ENCODE measurements at regions not wholly inside any gene's neighbourhood (a gene's known extent, or its start where the extent isn't known, plus 50 kb on each side); places are given as distances from the start of the nearest gene placed in this dataset.
"Not testable (repeated sequence)": the region's sequence is repeated elsewhere in the genome, so short reads cannot be mapped to it uniquely, and the experiment has no call there.

- POLR2A ChIA-PET: interaction anchor here (0.6 kb wide), 1 partner anchor 17 kb away, joined by 3 read pairs; no protein-coding TSS in a partner anchor
- Mint-ChIP-seq H3K27ac (no peak overlapping the region), H3K27me3 (no peaks in the 10 kb centered on the region), H3K36me3 (no peaks in the 10 kb centered on the region), H3K4me1 (no peaks in the 10 kb centered on the region), H3K9me3 (peaks cover under 1 to 18% (median 7%) of the 10 kb centered on the region in 11 donors), H3K4me3 (no peak overlapping the region)
- no peaks in the 10 kb centered on the region for H3K9me3 ChIP-seq (ENCODE audit: control insufficient read depth in 2 of 3, low read length in 3 of 3)
- H3K4me3 ChIP-seq (ENCODE audit: low read length): no peak overlapping the region
- H3K4me1 ChIP-seq (ENCODE audit: control insufficient read depth in 2 of 2, insufficient read depth in 2 of 2, low read length in 2 of 2): no peaks in the 10 kb centered on the region
- H3K27me3 ChIP-seq (ENCODE audit: control insufficient read depth in 2 of 2, insufficient read depth in 2 of 2, low read length in 2 of 2): no peaks in the 10 kb centered on the region
- H3K36me3 ChIP-seq (ENCODE audit: control insufficient read depth in 2 of 3, insufficient read depth in 3 of 3, low read length in 3 of 3): no peaks in the 10 kb centered on the region
- CTCF ChIA-PET: no interaction called here
- intact Hi-C loops (cut with micrococcal nuclease): no loop called here
- no peak overlapping the region for H3K27ac ChIP-seq (ENCODE audit: low read depth, low read length)
- DNase-seq (no peak), ATAC-seq (no peak)
Measured at GRCh38 chr6:78639111-78640110, 227.9 kb upstream of the IRAK1BP1 start.

GRCh38 chr6:78643976-78644375 lies 223.4 kb upstream of the IRAK1BP1 start:
- H3K4me3 ChIP-seq (ENCODE audit: low read length); ATAC-seq; H3K27me3 Mint-ChIP-seq; intact Hi-C loops (cut with micrococcal nuclease); H3K36me3 ChIP-seq (ENCODE audit: control insufficient read depth in 2 of 3, insufficient read depth in 3 of 3, low read length in 3 of 3); POLR2A ChIA-PET; H3K9me3 ChIP-seq (ENCODE audit: control insufficient read depth in 2 of 3, low read length in 3 of 3); H3K4me3 Mint-ChIP-seq; H3K27ac Mint-ChIP-seq; H3K27ac ChIP-seq (ENCODE audit: low read depth, low read length); H3K4me1 Mint-ChIP-seq; H3K36me3 Mint-ChIP-seq; H3K27me3 ChIP-seq (ENCODE audit: control insufficient read depth in 2 of 2, insufficient read depth in 2 of 2, low read length in 2 of 2); DNase-seq; H3K4me1 ChIP-seq (ENCODE audit: control insufficient read depth in 2 of 2, insufficient read depth in 2 of 2, low read length in 2 of 2); CTCF ChIA-PET: not testable (repeated sequence)
- H3K9me3 Mint-ChIP-seq: peaks cover 3 to 28% (median 12%) of the 10 kb centered on the region in 11 donors

GRCh38 chr6:78646542-78647415 lies 220.6 kb upstream of the IRAK1BP1 start:
- intact Hi-C loops (cut with micrococcal nuclease); H3K4me3 ChIP-seq (ENCODE audit: low read length); H3K27me3 ChIP-seq (ENCODE audit: control insufficient read depth in 2 of 2, insufficient read depth in 2 of 2, low read length in 2 of 2); DNase-seq; ATAC-seq; H3K27ac ChIP-seq (ENCODE audit: low read depth, low read length); H3K4me1 Mint-ChIP-seq; POLR2A ChIA-PET; H3K27ac Mint-ChIP-seq; H3K4me3 Mint-ChIP-seq; H3K4me1 ChIP-seq (ENCODE audit: control insufficient read depth in 2 of 2, insufficient read depth in 2 of 2, low read length in 2 of 2); H3K36me3 Mint-ChIP-seq; H3K27me3 Mint-ChIP-seq; H3K36me3 ChIP-seq (ENCODE audit: control insufficient read depth in 2 of 3, insufficient read depth in 3 of 3, low read length in 3 of 3); CTCF ChIA-PET; H3K9me3 ChIP-seq (ENCODE audit: control insufficient read depth in 2 of 3, low read length in 3 of 3): not testable (repeated sequence)
- peaks cover 5 to 31% (median 10%) of the 10 kb centered on the region in 11 donors for H3K9me3 Mint-ChIP-seq

- ATAC-seq; intact Hi-C loops (cut with micrococcal nuclease): not testable (repeated sequence)
Measured at GRCh38 chr6:78665819-78666218, 201.5 kb upstream of the IRAK1BP1 start.

GRCh38 chr6:78666764-78667163 lies 200.6 kb upstream of the IRAK1BP1 start:
- CTCF ChIA-PET: no interaction called here
- Mint-ChIP-seq H3K27me3 (peaks cover 0 to 13% (median 0%) of the 10 kb centered on the region in 5 donors), H3K4me3 (no peak overlapping the region), H3K9me3 (peaks cover 0 to 2% (median 0%) of the 10 kb centered on the region in 11 donors), H3K36me3 (no peaks in the 10 kb centered on the region), H3K4me1 (no peaks in the 10 kb centered on the region), H3K27ac (no peak overlapping the region)
- Histone ChIP-seq H3K9me3 (ENCODE audit: control insufficient read depth in 2 of 3, low read length in 3 of 3) (no peaks in the 10 kb centered on the region), H3K36me3 (ENCODE audit: control insufficient read depth in 2 of 3, insufficient read depth in 3 of 3, low read length in 3 of 3) (no peaks in the 10 kb centered on the region), H3K27me3 (ENCODE audit: control insufficient read depth in 2 of 2, insufficient read depth in 2 of 2, low read length in 2 of 2) (no peaks in the 10 kb centered on the region), H3K4me3 (ENCODE audit: low read length) (no peak overlapping the region), H3K27ac (ENCODE audit: low read depth, low read length) (no peak overlapping the region), H3K4me1 (ENCODE audit: control insufficient read depth in 2 of 2, insufficient read depth in 2 of 2, low read length in 2 of 2) (no peaks in the 10 kb centered on the region)
- intact Hi-C loops (cut with micrococcal nuclease): no loop called here
- DNase-seq (no peak), ATAC-seq (no peak)
- POLR2A ChIA-PET: no interaction called here

More at GRCh38 chr6:78665819-78666218, 201.5 kb upstream of the IRAK1BP1 start:
- CTCF ChIA-PET; H3K36me3 Mint-ChIP-seq; H3K4me3 ChIP-seq (ENCODE audit: low read length); H3K4me1 ChIP-seq (ENCODE audit: control insufficient read depth in 2 of 2, insufficient read depth in 2 of 2, low read length in 2 of 2); H3K9me3 Mint-ChIP-seq; H3K4me3 Mint-ChIP-seq; H3K4me1 Mint-ChIP-seq; DNase-seq; H3K27me3 ChIP-seq (ENCODE audit: control insufficient read depth in 2 of 2, insufficient read depth in 2 of 2, low read length in 2 of 2); POLR2A ChIA-PET; H3K27ac ChIP-seq (ENCODE audit: low read depth, low read length); H3K9me3 ChIP-seq (ENCODE audit: control insufficient read depth in 2 of 3, low read length in 3 of 3); H3K36me3 ChIP-seq (ENCODE audit: control insufficient read depth in 2 of 3, insufficient read depth in 3 of 3, low read length in 3 of 3); H3K27ac Mint-ChIP-seq: not testable (repeated sequence)
- peaks cover 0 to 13% (median 0%) of the 10 kb centered on the region in 5 donors for H3K27me3 Mint-ChIP-seq

- Histone ChIP-seq H3K27me3 (ENCODE audit: control insufficient read depth in 2 of 2, insufficient read depth in 2 of 2, low read length in 2 of 2) (no peaks in the 10 kb centered on the region), H3K9me3 (ENCODE audit: control insufficient read depth in 2 of 3, low read length in 3 of 3) (no peaks in the 10 kb centered on the region), H3K4me1 (ENCODE audit: control insufficient read depth in 2 of 2, insufficient read depth in 2 of 2, low read length in 2 of 2) (no peaks in the 10 kb centered on the region), H3K4me3 (ENCODE audit: low read length) (no peak overlapping the region), H3K36me3 (ENCODE audit: control insufficient read depth in 2 of 3, insufficient read depth in 3 of 3, low read length in 3 of 3) (no peaks in the 10 kb centered on the region), H3K27ac (ENCODE audit: low read depth, low read length) (no peak overlapping the region)
- DNase-seq (no peak), ATAC-seq (no peak)
- intact Hi-C loops (cut with micrococcal nuclease): no loop called here
- H3K4me3 Mint-ChIP-seq: no peak overlapping the region
- peaks cover 0 to 9% (median 0%) of the 10 kb centered on the region in 5 donors for H3K27me3 Mint-ChIP-seq
- H3K27ac Mint-ChIP-seq: no peak overlapping the region
- H3K36me3 Mint-ChIP-seq: no peaks in the 10 kb centered on the region
- no peaks in the 10 kb centered on the region for H3K4me1 Mint-ChIP-seq
- POLR2A ChIA-PET: no interaction called here
- H3K9me3 Mint-ChIP-seq: peaks cover 0 to 4% (median 0%) of the 10 kb centered on the region in 11 donors
- CTCF ChIA-PET: no interaction called here
Measured at GRCh38 chr6:78670156-78670555, 197.2 kb upstream of the IRAK1BP1 start.

Measured in naive thymus-derived CD4-positive, alpha-beta T cell (primary cell).